GM10847 (cell line): ENCODE measurements at regions not wholly inside any gene's neighbourhood (a gene's known extent, or its start where the extent isn't known, plus 50 kb on each side); places are given as distances from the start of the nearest gene placed in this dataset.

ENCODE experiments used
- POLR2A ChIP-seq: IDR thresholded peaks from 2 replicates; pipeline ENCODE4 v1.6.1; 2011; ENCODE audit not compliant: insufficient read length; ENCODE audit errors: extremely low read depth

DNA sequence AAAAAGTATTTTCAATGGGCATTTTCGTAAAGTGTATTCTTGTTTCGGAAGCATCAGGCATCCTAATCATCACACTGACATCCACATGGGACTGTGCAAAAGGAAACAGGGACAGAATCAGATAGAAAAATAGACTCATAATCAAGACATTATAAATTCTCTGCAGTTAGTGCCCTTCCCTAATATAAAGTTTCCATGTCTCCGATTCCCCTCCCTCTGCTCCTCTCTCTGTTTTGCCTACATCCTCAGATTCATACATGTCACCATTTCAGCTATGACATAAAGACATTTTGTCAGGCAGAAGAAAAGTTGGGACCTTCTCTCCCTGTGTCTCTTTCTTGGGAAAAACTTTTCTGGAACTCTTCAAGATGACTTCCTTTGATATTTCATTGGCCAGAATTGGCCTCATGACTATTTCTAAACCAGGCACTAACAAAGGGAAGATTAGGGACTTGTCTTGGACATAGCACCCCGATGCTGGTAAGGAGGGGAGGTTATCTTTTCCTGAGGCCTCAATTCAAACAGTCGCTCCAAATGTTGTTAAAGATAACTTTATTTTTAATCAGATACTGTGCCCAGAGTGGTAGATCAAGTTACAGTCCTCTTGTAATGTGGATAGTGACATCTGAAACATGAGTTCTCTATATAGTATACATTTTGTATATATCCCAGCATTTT lies 212.1 kb upstream of the BTG1 start:
- no peak for TF ChIP-seq POLR2A

GRCh38 chr12:92356425-92356824 lies 210.8 kb upstream of the BTG1 start:
- no peak for TF ChIP-seq POLR2A

DNA sequence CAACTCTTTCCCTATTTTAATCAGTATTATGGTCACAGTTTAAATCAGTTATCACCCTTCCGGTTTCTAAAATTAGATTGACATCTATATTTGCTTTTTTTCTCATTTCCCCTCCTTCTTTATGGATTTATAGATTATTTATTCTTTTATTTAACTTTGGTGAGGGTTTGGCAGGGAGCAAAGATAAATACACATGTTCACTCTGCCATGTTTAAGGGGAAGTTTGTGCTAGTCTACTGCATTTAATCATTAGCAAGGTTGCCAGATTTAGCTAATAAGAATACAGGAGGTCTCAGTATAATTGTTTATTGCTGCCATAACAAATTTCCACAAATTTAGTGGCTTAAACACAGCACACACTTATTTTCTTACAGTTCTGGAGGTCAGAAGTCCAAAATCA lies 204.0 kb upstream of the BTG1 start:
- no peak for TF ChIP-seq POLR2A

- TF ChIP-seq POLR2A = no peak
These were observed 196.9 kb upstream of the BTG1 start for GRCh38 chr12:92342574-92342973.

- no peak for TF ChIP-seq POLR2A
These were observed 195.5 kb upstream of the BTG1 start for GRCh38 chr12:92341065-92341668.

- TF ChIP-seq POLR2A = no peak
These were observed 194.9 kb upstream of the BTG1 start for GRCh38 chr12:92340441-92341064.

- TF ChIP-seq POLR2A = no peak
These were observed 194.4 kb upstream of the BTG1 start for GRCh38 chr12:92340003-92340402.

DNA sequence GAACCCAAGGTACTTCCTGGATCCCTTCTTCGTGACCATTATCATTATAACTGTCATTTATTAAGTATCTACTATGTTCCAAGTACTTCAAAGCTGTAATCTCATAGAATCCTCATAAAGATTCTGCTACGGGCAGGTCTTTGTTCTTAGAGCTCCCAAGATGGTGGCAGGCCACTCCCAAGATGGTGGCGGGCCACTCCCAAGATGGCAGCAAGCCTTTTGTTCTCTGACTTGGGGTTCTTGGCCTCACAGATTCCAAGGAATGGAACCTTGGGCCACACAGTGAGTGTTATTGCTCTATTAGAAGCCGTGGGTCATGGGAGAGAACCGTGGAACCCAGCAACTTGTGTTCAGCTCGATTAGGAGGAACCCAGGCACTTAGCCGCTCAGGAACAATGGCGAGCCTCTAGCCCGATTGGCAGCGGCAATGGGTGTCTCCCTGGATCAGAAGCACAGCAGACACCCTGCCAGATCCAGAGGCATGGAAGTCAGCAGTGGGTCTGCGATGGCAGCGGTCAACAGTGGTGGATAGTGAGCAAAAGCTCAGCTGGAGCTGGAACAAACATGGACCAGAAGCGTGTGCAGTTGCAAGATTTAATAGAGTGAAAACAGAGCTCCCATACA lies 193.7 kb upstream of the BTG1 start:
- no peak for TF ChIP-seq POLR2A

- TF ChIP-seq POLR2A = no peak
These were observed 193.0 kb upstream of the BTG1 start for GRCh38 chr12:92338671-92339070.

DNA sequence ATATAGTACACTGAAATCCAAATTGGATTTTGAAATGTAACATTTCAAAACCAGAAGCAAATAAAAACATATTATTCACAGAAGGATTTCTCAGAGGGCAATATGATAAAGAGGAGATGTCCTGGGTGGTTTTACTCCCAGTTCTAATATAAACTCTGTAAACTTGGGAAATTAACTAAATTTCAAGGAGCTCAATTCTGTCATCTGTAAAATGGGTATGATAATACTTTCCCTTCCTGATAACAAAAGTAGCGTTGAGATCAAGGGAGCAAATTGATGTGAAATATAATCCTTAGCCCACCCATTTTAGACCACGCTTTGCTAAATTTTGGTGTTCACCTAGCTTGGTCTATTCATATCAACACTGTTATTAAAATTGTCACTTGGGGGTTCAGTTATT lies 192.5 kb upstream of the BTG1 start:
- TF ChIP-seq POLR2A = no peak

- TF ChIP-seq POLR2A = no peak
These were observed 191.5 kb upstream of the BTG1 start for GRCh38 chr12:92337128-92337527.

GRCh38 chr12:92336641-92337040 lies 191.0 kb upstream of the BTG1 start:
- no peak for TF ChIP-seq POLR2A

GRCh38 chr12:92335831-92336230 lies 190.2 kb upstream of the BTG1 start:
- no peak for TF ChIP-seq POLR2A

- TF ChIP-seq POLR2A = no peak
These were observed 188.9 kb upstream of the BTG1 start for GRCh38 chr12:92334552-92334951.

GRCh38 chr12:92332552-92332951 lies 186.9 kb upstream of the BTG1 start:
- no peak for TF ChIP-seq POLR2A

DNA sequence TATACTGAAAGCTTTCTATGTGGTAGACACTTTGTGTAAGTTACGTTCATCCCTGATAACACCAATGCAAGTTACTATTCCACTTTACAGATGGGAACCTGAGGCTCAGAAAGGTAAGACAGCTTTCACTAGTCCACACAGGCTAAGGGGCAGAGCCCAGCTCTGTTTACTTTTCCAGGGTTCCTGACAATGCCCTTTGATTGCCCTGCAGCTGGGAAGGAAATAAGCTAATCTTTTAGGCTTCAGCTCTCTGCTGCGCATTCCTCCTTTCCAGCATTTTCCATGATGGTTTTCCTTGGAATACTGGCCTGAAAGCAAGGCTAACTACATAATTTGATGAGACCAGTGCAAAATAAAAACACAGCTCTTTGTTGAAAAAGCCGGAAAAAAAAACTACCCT lies 185.7 kb upstream of the BTG1 start:
- no peak for TF ChIP-seq POLR2A
